NCI-H2107 treated with DMSO at 0.1 percent for 48 hours (cell line): ENCODE measurements at regions not wholly inside any gene's neighbourhood (a gene's known extent, or its start where the extent isn't known, plus 50 kb on each side); places are given as distances from the start of the nearest gene placed in this dataset.

Experiments
- DNase-seq: peaks from one replicate; lab custom pipeline; 2025; ENCODE audit not compliant: unreplicated experiment; lab: John Stamatoyannopoulos, UW

DNA sequence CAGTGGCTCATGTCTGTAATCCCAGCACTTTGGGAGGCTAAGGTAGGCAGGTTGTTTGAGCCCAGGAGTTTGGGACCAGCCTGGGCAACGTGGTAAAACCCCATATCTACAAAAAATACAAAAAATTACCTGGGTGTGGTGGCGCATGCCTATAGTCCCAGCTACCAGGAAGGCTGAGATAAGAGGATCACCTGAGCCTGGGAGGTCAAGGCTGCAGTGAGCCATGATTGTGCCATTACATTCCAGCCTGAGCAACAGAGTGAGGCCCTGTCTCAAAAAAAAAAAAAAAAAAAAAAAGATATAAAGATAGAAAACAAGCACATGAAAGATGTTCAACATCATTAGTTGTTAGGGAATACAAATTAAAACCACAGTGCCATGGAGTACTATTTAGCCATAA is 65.3 kb upstream of the UGP2 start:
- DNase-seq: no peak

DNA sequence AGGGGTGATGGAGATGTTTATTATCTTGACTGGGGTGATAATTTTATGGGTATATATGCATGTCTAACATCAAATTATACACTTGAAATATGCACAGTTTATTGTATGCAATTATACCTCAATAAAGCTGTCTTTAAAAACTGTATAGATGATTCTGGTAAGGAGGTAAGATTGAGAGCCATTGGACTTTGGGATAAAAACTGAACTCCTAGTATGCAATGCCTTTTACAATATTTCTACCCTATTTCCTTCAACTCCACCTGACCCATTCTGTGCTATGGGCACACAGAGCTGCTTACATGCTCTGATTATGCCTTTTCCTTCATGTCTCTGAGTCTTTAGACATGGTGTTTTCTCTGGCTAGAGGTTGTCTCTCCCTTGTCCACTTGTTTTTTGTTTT is 63.9 kb upstream of the UGP2 start:
- no peak for DNase-seq

DNA sequence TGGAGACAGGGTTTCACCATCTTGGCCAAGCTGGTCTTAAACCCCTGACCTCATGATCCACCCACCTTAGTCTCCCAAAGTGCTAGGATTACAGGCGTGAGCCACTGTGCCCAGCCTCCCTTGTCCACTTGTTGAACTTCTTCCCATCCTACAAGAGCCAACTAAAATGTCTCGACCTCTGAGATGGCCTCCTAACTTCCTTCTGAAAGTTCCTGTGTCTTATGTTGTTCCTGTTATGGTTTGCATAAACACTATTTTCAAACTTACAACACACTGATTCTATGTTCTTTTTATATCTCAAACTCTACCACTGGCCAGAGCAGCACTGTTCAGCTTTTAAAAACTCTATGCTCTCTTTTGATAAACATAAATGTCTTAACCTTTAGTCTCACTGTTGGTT is 63.3 kb upstream of the UGP2 start:
- no peak for DNase-seq

DNA sequence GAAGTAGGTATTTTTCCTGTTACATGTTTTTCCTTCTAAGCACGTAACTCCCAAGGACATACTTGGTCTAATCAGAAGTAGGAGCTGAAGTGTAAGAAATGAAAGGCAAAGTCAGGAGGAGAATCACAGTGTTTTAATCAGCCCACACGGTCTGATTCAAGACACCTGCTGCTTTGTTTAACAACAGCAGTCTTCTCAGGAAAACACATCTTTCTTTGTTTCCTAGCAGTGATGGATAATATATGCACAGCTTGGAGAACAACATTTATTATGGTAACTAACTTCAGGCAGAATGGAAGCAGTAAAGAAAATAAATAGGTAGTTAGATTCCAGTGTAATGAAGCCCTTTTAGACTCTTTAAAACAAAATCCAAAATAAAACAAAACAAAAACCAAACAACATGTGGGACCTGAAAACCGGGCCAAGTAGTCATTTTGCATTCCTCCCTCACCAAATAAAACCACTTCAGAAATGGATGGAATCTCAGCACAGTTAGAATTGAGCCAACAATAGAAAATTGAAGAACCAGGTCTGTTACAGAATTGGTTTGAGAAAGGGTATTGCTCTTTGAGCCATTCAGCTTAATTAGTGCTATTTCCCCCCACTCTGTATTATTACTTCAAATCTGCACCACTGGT is 61.1 kb upstream of the UGP2 start:
- peak; percentile 4 for DNase-seq

DNA sequence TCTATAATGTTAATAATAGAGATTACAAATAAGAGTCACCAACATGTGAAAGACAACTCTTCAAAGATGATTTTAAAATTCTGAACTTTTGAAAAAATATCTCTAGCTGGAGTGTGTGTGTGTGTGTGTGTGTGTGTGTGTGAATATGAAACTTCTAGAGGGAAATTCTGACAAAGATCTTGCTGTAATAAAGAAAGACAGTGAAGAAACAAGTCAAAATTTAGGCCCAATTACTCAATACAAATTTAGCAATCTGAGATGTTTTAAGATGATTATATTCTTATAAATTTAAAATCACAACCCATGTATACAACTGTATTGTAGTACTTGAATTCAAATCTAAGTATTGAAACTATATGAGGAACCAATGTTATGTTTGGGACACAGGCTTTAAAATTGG is 57.2 kb upstream of the UGP2 start:
- no peak for DNase-seq

DNA sequence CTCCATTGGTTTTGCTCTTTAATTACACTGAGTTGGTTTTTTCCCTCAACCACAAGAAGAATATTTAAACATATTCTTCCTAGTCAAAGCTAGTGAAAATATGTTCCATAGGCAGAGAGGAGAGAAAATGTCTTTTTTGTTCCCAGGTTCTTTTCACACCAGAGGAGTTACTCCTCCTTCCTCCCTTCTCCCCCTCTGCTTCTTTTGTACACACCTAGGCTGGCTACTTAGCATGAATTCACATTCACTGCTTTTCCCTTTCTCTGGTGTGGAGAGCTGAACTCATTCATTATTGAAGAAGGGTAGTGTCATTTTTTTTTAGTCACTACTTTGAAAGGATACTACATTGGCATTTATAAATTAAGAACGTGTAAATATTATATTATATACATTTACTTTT is 56.6 kb upstream of the UGP2 start:
- no peak for DNase-seq

DNA sequence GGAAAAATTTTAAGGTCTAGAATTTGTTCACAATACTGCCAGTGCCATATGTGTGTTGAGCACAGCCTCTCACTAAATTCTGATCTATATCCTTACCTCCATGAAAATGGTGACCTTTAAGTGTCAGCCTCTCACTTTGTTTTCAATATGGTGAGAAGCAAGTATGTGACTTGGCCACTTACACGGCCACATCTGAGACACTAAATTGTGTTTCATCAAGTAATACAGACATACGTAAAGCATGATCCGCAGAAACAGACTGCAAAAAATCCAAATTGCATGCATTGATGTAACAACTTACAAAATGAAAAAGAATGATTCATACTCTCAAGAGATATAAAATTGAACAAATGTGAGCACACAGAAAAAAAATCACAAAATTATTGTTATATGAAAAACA is 55.2 kb upstream of the UGP2 start:
- no peak for DNase-seq

DNA sequence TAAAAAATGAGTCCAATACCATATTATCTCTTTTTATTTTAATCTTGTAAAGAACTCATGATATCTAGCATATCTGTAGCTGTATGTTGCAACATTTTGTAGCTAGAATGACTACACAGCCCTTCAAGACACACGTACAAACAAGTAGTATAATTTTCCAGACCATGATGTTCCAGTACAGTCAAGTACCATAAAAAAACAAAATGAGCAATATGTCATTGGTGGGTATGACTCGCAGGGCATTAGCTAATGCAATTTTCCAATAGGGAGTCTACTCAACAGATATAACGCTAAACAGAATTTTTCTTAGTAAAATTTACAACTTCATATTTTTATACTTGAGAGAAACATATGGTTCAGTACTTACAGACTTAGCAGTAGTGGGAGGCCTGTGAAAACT is 53.6 kb upstream of the UGP2 start:
- DNase-seq: no peak

DNA sequence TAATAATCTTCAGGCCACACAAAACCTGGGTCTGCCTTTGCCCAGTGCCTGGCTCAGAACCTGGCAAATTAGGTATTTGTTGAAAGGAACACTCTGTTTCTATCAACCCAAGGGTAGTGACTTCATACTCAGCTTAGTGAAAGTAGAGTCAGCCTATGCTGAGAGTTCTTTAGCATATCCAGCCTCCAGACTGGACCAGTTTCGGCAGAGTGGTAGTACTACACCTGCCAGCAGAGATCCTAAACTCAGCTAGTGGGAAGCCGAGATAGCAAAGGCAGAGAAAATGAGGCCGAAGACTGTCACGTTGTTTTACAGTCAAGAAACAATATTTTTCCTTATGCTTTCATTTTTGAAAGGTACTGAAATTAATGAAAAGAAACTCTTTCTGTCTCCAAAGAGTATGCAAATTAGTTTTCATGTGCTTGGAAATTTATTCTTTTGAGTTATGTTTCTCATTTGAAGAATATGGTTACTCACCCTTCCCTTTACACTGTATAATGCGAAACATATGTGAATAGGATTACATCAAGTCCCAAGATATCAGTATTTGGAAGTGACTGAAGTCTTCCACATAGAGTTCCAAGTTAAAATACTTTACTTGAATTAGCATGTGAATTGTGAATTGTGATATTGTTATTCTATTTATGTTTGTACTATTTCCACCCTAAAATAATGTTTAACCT is 52.2 kb upstream of the UGP2 start:
- no peak for DNase-seq

DNA sequence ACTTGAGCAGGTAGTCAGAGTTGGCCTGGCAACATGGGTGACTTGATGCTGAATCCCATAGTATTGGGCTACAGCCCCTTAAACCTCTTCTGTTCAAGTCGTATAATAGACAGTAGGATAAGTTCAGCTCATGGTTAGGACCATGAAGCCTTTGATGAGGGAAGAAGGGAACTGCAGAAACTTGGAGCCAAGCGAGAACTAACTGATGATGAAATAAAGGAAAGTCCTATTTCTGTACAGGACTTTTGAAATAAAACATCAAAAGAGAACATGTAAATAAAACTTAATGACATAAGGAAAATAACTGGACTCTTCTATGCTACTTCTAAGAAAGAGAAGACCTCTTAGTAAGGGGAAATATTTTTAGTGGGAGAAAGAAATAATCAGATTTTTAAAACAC is 51.2 kb upstream of the UGP2 start:
- no peak for DNase-seq

DNA sequence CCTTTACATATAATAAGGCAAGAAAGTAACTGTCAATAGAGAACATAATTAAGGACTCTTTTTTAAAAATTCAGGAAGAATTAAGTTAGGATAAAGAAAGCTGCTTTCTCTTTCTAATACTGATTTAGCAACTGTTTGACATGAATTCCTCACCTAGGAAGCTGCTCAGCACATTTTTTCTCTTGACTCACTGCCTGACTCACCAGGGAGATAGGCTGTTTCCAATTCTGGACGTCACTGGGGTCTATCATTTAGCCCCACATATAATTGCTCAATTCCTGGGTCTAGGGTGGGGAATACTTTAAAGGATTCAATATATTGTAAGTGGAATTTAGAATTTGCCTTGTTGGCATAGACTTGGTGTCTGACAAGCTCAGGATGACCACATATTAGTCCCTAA is 50.8 kb upstream of the UGP2 start:
- DNase-seq: no peak

DNA sequence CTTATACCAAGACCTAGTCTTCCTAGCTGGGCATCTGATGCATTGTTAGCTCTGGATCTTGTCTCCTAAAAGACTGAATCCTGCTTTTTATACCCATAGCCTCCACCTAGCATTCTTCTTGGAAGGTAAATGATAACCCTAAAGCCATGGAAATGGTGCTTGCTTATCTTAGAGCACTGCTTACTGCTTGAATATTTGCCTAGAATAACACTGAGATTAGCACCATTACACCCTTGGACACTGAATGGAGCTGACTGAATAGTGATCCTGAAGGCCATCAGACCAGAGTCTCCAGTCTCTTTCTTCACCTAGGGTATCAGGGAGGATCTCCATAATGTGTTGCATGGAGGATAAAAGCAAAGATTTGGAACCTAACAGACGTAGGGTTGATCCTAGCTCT is 50.3 kb upstream of the UGP2 start:
- DNase-seq: no peak
